ENCODE measurements at regions not wholly inside any gene's neighbourhood (a gene's known extent, or its start where the extent isn't known, plus 50 kb on each side); places are given as distances from the start of the nearest gene placed in this dataset.
"Not testable (repeated sequence)": the region's sequence is repeated elsewhere in the genome, so short reads cannot be mapped to it uniquely, and the experiment has no call there.

DNA sequence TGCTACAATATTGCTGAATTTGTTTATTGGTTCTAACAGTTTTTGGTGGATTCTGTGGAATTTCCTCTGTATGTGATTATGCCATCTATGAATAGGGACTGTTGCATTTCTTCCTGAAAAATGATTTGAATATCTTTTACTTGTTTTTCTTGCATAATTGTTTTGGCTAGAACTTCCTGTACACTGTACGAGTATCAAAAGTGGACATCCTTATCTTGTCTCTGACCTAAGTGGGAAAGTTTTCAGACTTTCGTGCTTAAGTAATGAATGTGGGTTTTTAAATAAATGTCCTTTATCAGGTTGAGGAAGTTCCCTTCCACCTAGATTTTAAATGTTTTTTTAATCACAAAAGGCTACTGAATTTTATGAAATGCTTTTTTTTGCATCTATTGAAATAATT, 203.8 kb upstream of the ATP10A start:
- no peak for DNase-seq

DNA sequence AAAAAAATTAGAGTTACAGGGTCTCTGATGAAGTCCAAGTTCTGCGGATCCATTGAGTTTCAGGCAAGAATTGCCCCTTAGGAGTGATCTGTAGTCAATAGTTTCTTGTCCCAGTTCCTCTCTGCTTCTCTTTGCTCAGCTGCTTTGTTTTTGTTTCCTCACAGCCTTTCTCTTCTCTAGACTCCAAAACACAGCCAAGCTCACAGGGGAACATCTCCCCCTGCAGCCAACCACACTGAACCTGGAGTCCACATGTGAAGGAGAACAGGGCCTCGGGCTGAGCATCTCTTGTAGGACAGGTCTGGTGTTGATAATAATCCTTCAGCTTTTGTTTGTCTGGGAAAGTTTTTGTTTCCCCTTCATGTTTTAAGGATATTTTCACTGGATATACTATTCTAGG, 202.6 kb upstream of the ATP10A start:
- no peak for DNase-seq

DNA sequence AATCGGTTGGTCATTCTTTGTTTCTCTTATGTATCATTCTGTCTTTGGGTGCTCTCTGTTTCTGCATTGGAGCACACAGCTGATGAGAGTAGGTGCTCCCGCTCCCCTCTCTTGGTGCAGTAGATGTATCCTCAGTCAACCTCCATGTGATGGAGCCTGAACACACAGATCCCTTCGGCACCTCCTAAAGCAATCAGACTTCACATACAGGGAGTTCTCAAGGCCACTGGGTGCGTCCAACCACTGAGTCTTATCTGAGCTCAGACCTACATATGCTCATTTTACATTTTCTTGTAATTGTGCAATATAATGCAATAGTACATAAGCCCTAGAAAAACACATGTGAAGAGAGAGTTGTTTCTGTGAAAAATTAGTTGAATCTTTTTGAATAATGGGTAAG, 198.1 kb upstream of the ATP10A start:
- no peak for DNase-seq

DNA sequence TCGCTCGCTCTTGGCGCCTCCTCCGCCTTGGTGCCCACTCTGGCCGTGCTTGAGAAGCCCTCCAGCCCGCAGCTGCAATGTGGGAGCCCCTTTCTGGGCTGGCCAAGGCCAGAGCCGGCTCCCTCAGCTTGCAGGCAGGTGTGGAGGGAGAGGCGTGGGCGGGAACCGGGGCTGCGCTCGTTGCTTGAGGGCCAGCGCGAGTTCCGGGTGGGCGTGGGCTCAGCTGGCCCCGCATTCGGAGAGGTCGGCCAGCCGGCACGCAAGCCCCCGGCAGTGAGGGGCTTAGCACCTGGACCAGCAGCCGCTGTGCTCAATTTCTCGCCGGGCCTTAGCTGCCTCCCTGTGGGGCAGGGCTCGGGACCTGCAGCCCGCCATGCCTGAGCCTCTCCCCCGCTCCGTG, 193.6 kb upstream of the ATP10A start:
- not testable (repeated sequence) for DNase-seq

DNA sequence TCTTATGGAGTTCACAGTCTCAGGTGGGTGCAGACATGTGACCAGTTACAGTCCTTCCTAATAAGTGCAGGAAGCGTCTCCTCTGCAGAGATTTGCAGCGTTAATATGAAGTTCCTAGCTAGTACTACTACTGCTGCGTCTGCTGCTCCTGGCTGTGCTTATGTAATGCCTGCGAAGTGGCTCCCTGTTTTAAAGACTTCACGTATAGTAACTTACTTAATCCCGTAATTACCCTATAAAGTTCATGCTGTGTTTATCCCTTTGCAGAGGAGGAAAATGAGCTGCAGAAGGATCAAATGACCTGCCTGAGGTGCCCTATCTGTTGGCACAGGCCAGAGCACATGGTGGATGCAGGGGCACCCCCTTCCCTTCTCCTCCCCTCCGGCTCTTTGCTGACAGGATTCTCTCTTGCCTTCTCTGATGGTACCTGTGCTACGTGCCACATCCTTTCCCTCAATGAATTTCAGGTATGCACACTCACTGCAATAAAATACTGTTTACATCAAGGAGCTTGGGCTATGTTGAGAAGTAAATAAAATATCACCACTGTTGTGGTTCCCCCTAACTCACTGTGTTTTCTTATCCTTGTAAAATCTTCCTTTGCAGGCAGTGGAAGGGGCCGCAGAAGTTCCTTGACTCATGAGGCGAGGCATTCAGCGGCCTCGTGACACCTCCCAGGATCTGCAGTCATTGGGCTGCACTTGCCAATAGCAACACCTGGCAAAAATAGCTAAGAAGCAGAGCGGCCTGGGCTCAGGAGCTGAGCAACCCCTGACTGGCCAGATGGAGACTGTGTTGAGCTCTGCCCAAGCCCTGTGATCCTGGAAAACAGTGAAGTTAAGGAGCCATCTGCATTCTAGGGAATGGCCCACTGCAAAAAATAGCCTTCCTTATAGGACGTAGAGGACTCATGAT, 188.9 kb upstream of the ATP10A start:
- DNase-seq, result no peak

DNA sequence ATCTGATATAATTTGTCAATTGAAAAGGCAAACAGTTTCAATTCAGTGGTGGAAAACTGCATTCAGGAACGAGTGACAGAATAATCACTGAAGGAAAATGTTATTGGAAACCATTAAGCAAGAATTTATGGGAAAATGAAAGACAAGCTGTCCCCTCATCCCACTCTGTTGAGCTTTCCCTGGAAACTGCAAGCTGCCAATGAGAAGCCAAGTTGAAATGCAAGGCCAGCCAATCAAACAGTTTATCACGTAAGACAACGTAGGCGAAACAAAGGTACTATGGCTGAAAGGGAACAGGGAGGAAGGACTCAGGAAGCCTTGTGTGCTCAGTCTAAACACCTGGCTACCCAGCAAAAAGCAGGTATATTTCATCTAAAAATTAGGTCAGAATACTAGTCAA, 187.9 kb upstream of the ATP10A start:
- no peak for DNase-seq

DNA sequence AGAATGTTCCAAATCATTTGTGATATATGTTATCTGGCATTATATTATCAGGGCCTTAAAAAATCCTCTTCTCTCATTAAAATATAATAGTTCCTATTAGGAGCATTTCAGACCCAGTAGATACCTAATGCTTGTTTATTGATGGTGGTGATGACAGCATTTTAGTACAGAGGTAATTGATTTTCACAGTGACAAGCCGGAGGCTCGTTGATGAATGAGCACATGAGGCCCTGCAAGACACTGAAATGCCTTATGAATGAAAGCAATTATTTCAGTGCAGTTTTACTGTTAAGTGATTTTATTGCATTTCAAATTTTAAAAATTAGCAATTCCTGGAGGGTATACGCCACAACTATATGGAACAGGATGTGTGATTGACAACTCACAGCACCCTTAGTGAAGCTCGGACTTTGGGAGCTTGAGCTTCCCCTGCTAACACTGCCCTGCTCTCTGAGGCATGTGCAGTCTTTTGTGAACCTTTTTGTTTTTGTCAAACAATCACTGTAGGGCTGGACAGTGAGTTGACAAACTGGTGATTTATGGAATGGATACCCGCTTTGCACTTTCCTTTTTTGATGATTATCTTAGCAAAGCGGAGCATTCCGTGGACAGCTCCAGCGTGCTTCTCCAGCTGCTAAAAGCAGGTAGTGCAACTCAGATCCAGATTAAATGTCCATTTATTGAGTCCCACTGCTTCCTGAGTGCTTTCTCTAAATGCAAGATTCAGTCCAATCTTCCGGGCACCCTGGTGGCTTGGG, 187.0 kb upstream of the ATP10A start:
- DNase-seq, result no peak

DNA sequence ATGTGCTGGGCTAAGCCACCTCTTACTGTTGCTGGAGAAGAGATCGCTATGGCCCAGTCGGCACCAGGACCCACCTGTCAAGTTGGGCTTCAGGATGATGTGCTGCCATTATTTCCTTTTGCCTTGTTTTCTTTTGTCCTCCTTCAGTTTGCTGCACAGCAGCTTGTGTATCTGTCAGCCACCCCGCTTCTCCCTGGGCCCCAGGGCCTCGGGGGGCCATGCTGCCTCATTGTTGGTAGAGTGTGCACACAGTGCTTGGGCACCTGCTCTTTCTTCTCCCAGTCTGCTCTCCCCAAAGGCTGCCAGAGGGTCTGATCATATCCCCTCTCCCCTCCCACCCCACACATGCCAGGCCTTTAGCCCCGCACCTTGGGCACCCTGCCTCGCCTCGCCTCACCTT, 185.5 kb upstream of the ATP10A start:
- DNase-seq, result no peak

GRCh38 chr15:26045516-26045915, 182.4 kb upstream of the ATP10A start:
- no peak for DNase-seq

GRCh38 chr15:26043018-26043417, 179.9 kb upstream of the ATP10A start:
- DNase-seq, result no peak

- DNase-seq, result no peak
Measured at GRCh38 chr15:26038693-26039092, 175.6 kb upstream of the ATP10A start.

GRCh38 chr15:26037369-26037768, 174.2 kb upstream of the ATP10A start:
- no peak for DNase-seq

DNA sequence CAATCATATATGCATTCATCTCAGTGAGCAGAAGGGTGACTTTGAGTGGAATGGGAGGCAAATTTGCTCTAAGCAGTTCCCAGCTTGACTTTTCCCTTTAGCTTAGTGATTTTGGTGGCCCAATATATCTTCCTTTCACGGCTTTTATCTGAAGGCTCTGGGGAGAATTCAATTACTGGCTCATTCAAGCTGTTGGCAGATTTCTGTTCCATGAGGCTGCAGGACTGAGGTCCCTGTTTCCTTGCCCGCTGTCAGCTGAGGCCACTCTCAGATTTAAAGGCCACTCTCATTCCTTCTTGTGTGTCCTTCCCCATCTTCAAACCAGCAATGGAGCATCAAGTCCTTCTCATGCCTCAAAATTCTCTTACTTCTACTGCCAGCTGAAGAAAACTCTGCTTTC, 170.4 kb upstream of the ATP10A start:
- DNase-seq, result no peak

- no peak for DNase-seq
Measured at GRCh38 chr15:26032162-26032846, 169.2 kb upstream of the ATP10A start.

GRCh38 chr15:26029586-26029985, 166.5 kb upstream of the ATP10A start:
- not testable (repeated sequence) for DNase-seq

DNA sequence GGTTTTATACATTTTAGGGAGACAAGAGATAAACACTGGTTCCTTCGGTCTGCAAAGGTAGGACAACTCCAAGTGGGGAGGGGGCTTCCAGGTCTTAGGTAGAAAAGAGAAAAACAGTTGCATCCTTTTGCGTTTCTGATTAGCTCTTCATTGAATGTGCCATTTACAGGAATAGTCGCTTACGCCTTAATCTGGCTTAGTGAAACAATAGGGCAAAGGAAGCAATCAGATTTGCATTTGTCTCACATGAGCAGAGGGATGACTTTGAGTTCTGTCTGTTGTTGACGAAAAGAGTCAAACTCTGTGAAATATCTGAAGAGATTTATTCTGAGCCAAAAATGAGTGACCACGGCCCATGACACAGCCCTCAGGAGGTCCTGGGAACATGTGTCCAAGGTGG, 166.0 kb upstream of the ATP10A start:
- no peak for DNase-seq

DNA sequence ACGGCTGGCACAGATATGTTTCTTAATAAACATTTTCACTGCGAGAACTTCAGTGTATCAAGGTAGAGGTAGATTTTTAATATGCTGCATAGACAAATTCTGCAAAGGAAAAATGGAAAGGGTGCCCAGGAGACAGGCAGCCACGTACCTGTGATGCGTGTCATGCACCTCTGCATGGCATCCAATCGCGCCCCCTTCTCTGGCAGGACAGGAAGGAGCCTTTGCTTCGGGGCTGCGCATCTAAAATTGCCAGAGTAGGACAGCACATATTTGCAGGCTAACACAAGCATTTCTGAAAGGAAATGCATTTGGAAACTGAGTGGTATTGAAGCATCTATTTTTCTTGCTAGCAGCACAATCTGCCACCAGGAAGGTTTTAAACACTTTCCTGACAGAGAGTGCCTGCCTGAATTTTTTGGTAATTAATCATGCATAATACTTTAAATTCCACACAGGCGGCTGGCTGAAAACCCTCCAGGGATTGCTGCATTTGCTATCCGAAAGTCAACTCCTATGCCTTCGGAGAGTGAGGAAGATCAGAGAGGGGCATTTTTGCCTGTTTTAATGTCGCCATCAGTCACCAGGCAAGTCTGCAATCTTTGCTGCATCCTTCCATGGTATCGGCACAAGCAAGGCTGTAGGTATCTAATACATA, 165.1 kb upstream of the ATP10A start:
- no peak for DNase-seq

DNA sequence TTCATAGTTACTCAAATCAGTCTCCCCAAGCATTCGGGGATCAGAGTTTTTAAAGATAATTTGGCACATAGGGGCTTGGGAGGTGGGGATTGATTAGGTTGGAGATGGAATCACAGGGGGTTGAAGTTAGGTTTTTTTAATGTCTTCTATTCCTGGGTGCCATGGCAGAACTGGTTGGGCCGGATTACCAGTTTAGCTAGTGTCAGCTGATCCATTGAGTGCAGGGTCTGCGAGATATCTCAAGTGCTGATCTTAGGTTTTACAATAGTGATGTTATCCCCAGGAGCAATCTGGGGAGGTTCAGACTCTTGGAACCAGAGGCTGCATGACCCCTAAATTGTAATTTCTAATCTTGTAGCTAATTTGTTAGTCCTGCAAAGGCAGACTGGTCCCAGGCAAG, 163.5 kb upstream of the ATP10A start:
- not testable (repeated sequence) for DNase-seq

DNA sequence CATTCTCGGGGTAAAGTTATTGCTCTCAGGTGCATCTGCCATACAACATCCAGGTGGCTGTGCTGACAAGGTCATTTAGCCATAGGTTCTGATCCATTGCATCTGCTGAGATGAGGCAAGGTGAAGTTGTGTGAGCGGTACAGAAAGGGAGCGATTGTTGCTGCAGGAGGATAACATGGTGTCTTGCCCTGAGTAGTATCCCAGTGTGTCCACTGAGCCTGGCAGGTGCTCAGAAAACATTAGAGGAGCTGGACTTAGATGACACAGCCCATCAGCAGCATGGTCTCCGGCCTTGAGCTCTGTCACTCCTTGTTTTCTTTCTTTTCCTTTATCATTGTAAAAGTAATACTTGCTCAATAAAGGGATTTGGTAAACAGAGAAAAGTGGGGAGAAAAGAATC, 161.1 kb upstream of the ATP10A start:
- DNase-seq, result no peak

- no peak for DNase-seq
Measured at GRCh38 chr15:26023691-26024090, 160.6 kb upstream of the ATP10A start.

- DNase-seq, result no peak
Measured at GRCh38 chr15:26023231-26023630, 160.1 kb upstream of the ATP10A start.

- DNase-seq, result no peak
Measured at GRCh38 chr15:26020871-26021270, 157.7 kb upstream of the ATP10A start.

DNA sequence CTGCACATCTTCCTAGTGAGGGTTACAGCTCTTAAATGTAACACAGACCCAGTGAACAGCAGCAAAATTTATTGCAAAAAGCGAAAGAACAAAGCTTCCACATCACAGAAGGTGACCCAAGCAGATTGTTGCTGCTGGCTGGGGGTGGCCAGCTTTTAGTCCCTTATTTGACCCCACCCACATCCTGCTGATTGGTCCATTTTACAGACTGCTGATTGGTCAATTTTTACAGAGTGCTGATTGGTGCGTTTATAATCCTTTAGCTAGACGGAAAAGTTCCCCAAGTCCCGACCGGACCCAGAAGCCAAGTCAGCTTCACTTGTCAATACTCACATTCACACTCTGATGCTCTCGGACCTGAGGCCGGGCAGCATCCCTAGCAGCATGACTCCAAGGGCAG, 154.5 kb upstream of the ATP10A start:
- no peak for DNase-seq
